GM19025 (cell line): ENCODE measurements at regions not wholly inside any gene's neighbourhood (a gene's known extent, or its start where the extent isn't known, plus 50 kb on each side); places are given as distances from the start of the nearest gene placed in this dataset.

ENCODE experiments used
- ATAC-seq: cut with Tn5 transposase; IDR thresholded peaks from one replicate; pipeline ENCODE4 v1.9.1; 2021; ENCODE audit warnings: mild to moderate bottlenecking, low read depth, moderate library complexity; ENCODE audit not compliant: unreplicated experiment

DNA sequence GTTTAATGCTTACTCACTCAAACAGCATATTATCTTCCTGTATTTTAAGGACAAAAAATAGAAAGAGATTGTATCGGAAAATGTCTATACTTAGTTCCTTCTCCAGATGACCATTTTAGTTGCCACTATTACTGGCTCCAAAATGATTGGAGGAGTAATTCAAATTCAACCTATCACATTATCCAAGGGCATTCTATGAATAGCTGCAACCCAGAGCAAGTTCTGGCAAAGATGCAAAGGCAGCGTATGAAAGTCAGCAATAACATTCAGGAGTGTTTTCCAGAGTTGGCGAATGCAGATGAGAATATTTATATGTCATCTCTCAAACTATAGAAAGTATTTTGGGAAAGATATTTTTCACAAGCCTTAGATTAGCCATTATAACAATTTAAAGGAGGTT, 389.8 kb upstream of the ADGRL2 start:
- no peak for ATAC-seq

DNA sequence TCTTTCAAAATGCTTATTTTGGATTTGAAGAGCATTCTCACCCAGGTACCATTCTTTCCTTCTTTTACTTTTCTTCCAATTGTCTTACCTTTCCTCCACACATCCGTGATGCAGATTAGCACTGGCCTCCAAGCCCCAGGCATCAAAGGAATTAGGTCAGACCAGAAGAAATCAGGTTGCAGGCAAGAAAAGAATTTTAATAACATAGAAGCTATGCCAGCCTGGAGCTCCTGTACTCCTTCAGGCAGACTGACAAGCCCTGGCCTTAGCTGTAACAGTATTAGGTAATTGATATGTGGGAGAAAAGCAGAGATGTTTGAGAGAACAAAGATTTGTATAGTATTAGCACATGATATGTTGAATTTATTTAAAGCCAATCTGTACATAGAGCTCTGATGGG, 390.4 kb upstream of the ADGRL2 start:
- no peak for ATAC-seq

GRCh38 chr1:81409780-81410274, 390.9 kb upstream of the ADGRL2 start:
- ATAC-seq: no peak

DNA sequence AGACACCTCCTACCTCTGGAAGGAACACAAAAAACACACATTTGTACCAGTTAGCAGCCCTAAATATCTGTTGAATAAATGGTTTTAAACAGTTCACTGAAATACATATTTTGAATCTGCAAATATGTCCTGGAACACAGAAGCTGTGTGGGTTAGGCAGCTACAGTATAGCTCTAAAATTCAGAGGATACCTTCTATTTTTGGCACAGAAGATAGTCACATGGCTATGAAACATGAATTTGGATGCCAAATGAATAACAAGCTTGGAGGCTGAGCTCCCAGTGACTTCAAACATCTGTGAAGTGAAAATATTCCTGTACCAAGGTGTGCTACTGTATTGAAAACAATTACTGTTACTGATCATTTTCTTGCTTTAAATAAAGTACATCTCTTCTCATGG, 391.5 kb upstream of the ADGRL2 start:
- no peak for ATAC-seq

GRCh38 chr1:81408419-81408818, 392.3 kb upstream of the ADGRL2 start:
- no peak for ATAC-seq

GRCh38 chr1:81407000-81407821, 393.5 kb upstream of the ADGRL2 start:
- ATAC-seq: no peak

GRCh38 chr1:81406292-81406999, 394.3 kb upstream of the ADGRL2 start:
- no peak for ATAC-seq

- ATAC-seq: no peak
Measured at GRCh38 chr1:81398041-81398440, 402.7 kb upstream of the ADGRL2 start.

DNA sequence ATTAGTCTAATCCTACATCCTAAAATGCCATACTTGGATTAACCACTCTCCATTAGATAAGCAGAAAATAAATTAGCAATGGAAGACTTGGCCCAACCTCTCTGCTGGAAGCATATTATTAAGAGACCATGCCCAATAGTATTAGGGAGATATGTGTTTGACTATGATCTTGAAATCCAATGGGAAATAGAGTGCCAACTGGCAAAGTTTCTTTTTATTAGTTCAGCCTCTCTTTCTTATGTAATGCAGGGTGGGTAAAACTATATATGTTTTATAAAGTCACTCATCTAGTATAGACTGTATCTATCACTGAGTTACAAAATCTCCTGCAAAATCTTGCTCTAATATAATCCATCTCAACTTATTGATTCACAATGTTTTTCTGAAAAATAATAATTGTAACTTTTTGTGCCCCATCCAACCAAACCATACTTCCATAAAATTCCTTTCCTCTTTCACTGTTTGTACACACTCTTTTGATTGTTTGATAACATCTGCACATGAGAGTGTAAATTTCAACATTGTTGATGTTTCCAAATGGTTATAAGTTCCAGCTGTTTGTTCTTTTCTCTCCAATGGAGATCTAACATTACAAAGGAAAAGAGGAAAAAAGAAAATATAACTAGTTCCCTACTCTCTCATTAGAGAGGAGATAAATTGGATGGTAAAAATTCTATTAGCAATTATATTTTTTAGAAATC, 408.1 kb upstream of the ADGRL2 start:
- no peak for ATAC-seq

DNA sequence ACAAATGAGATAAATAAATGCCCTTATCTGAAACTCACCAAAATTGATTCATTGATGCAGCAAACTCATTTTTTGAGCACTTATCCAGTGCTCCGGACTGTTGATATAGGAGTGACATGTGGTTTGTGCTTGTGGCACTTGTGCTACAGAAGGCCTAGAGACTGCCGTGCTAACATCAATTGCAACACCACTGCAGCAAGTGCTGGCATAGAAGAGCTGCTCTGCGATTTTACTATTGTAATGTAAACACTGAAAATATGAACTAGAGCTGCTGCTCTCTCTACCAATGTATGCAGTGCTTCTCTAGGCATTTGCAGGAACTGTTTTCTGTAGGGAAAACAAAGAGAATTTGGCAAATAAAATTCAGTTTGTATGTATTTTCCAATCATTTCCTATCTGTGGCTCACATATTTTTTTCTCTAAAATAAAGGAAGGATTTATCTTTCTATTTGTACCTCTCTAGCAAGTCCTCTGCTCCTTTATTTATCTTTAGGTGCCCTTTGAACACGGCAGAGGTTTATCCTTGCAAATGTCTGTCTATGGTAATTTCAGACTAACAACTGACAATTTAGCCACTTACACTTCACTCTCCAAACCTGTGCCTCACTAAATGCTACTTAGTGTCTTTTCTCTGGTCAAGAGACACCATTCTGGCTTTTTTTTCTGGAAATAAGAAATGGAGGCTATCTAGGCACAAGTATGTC, 409.5 kb upstream of the ADGRL2 start:
- no peak for ATAC-seq

DNA sequence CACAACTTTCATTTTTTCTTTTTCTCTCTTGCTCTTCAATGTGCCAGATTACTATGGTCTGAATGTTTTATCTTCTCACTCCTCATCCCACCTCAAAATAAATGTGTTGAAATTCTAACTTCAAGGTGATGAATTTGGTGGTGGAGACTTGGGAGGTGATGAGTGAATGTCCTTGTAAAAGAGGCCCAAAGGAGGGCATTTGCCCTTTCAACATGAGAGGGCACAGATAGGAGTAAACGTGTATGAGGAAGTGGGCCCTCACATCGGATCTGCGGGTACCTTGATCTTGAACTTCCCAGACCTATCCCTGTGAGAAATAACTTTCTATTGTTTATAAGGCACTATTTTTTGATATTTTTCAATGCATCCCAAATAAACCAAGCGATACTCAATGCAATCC, 412.3 kb upstream of the ADGRL2 start:
- ATAC-seq: no peak

- no peak for ATAC-seq
Measured at GRCh38 chr1:81387446-81387845, 413.3 kb upstream of the ADGRL2 start.

DNA sequence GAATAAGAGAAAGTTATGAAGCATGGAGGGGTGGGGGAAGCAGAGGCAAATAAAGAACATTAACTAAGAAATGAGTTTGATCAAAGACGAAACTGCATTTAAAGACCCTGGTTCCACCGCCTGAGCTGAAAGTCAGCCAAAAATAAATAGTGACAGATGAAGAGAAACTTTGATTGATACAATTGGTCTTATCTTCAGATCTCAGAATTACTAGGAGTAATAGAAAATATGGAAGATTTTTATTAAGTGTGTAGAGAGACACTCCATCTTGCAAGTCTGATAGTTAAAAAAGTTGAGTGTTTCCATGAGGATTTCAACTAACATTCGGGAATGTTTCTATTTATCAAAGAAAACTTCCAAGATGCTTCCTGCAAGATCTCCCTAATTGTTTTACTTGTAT, 418.2 kb upstream of the ADGRL2 start:
- no peak for ATAC-seq

DNA sequence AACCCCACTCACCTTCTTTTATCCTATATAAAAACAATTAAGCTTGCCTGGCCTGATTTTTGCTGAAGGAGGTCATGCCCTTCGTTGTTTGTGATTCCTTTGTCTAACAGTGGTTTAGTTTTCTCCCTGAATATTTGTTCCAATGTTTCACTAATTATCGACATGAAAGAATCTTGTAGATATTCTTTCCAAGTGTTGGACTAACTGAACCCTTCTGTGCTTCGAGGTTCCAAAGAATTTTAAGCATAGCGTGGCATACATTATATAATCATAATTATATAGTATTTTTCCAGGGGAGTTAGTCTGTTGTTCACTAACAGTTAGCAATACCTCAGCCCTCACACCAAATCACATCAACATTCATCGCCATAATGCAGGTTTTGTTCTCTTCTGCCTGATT, 418.9 kb upstream of the ADGRL2 start:
- ATAC-seq: no peak

DNA sequence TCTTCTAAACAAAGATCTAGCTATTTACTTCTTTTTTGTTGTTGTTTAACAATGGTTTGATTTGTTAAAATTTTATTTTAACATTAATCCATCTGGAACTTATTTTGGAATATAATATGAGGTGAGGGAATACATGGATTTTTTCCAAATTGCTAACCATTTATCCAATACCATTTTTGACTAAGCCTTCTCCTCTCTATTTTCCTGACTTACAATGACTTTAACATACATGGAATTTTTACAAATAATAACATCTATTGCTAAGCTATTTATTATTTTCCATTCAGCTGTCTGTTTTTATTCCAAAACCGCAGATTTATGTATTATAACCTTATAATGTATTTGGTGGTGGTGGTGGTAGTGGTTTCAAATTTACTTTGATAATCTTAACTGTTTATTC, 420.3 kb upstream of the ADGRL2 start:
- ATAC-seq: no peak

GRCh38 chr1:81379430-81379829, 421.3 kb upstream of the ADGRL2 start:
- ATAC-seq: no peak

GRCh38 chr1:81377406-81377805, 423.3 kb upstream of the ADGRL2 start:
- no peak for ATAC-seq

DNA sequence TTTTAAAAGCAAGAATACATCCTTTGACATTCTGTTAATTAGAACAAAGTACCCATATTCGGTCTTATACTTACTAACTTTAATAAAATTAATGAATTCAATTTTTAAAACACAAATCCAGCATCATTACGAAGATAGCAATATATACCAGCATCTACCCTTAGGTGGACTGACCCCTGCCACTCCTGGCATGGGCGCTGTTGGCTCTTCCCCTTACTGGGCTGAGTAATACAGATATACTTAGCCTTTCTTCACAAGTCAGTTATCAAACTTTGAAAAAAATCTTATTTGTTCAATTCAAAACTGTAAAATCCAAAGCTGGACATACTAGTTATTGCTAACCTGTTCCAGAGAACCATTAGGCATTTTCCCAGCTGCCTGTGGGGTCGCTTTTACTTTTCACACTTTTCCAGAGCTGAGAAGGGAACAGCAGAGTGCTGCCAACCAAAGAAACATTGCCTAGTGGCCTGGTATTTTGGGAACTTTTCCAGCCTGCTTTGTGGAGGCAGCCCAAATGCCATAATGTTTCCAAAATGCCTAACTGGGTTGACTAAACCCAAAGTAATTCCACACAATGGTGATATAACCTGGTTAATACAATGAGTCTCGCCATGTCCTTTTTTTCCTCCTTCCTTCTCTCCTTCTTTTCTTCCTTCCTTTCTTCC, 424.7 kb upstream of the ADGRL2 start:
- no peak for ATAC-seq

DNA sequence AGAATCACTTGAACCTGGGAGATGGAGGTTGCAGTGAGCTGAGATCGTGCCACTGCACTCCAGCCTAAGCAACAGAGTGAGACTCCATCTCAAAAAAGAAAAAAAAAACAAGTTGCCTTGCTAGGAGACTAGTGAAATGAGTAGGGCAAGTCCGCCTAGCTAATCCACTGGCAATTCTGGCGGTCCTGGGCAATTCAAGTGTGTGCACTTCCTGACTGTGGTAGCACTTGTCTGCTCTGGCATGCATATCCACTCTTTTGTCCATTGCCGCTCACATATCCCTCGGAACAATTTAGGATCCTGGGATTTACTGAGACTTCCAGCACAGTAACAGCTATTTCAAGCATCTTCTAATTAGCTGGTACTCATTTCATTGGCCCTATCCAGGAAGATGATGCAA, 426.3 kb upstream of the ADGRL2 start:
- ATAC-seq: no peak

GRCh38 chr1:81371864-81372263, 428.9 kb upstream of the ADGRL2 start:
- no peak for ATAC-seq
